Lung (tissue), 11 donors: ENCODE measurements at regions not wholly inside any gene's neighbourhood (a gene's known extent, or its start where the extent isn't known, plus 50 kb on each side); places are given as distances from the start of the nearest gene placed in this dataset.

Experiments
- ATAC-seq: fragments of 200-7000 bp; cut with Tn5 transposase; one replicate; pipeline ENCODE4 v1.9.1; 2020; ENCODE audit warnings: moderate number of reproducible peaks; ENCODE audit not compliant: insufficient read depth, low FRiP score
- DNase-seq, 3 donors: peaks; one replicate each; pipeline ENCODE4 v3.0.0-alpha.2; 2013 to 2017
- H3K27ac ChIP-seq, 2 donors: one replicate each; pipeline ENCODE4 v1.5.1; 2013; ENCODE audit warnings: mild to moderate bottlenecking in 2 of 2, moderate library complexity in 2 of 2, control low read depth in 1 of 2, inconsistent platforms in 1 of 2, low read depth in 1 of 2, low read length in 1 of 2
- H3K27me3 ChIP-seq, 3 donors: one replicate each; pipeline ENCODE4 v1.5.1; 2013; ENCODE audit warnings: low read length in 2 of 3; ENCODE audit not compliant: control insufficient read depth in 3 of 3, insufficient read depth in 3 of 3
- H3K36me3 ChIP-seq, 4 donors: one replicate each; pipeline ENCODE4 v1.5.1; 2013; ENCODE audit warnings: low read length in 4 of 4, mild to moderate bottlenecking in 1 of 4, moderate library complexity in 1 of 4; ENCODE audit not compliant: control insufficient read depth in 4 of 4, insufficient read depth in 4 of 4
- H3K4me1 ChIP-seq, 5 donors: one replicate each; pipeline ENCODE4 v1.5.1; 2013; ENCODE audit warnings: low read length in 5 of 5, mild to moderate bottlenecking in 2 of 5, moderate library complexity in 1 of 5; ENCODE audit not compliant: control insufficient read depth in 5 of 5, insufficient read depth in 5 of 5
- H3K4me3 ChIP-seq: one replicate; pipeline ENCODE4 v1.5.1; 2013; ENCODE audit warnings: mild to moderate bottlenecking, control low read depth, moderate library complexity
- H3K9ac ChIP-seq, 2 donors: one replicate each; pipeline ENCODE4 v1.5.1; 2013; ENCODE audit warnings: low read length in 2 of 2, control low read depth in 1 of 2; ENCODE audit not compliant: insufficient read depth in 1 of 2
- H3K9me3 ChIP-seq, 4 donors: one replicate each; pipeline ENCODE4 v1.5.1; 2013; ENCODE audit warnings: low read length in 3 of 4, mild to moderate bottlenecking in 1 of 4, moderate library complexity in 1 of 4; ENCODE audit not compliant: control insufficient read depth in 4 of 4, insufficient read depth in 3 of 4
- CTCF ChIP-seq: IDR thresholded peaks from 2 replicates; pipeline ENCODE4 v1.5.1; 2012; ENCODE audit warnings: mild to moderate bottlenecking; ENCODE audit errors: control extremely low read depth, extremely low read depth
- WGBS, 2 donors: extraction: QIAGEN DNeasy Blood & Tissue Kit; methylation state at CpG; one replicate each; pipeline ENCODE4 v1.1.7; 2013; 5-methylcytosine and 5-hydroxymethylcytosine counted together
- donor health status: control.
- donor health status: control.
- donor health status: Bipolar disorder and iron deficiency.
- donor health status: healthy.
- donor health status: DM: yes; HTN: yes; CAD: no.

GRCh38 chr6:145025488-145025887 lies 709.8 kb downstream of the EPM2A start:
- Histone ChIP-seq H3K27me3 (no peaks in the 10 kb centered on the region), H3K9me3 (no peaks in the 10 kb centered on the region), H3K27ac (no peak overlapping the region), H3K4me3 (no peak overlapping the region), H3K36me3 (no peaks in the 10 kb centered on the region), H3K9ac (no peak overlapping the region), H3K4me1 (no peaks in the 10 kb centered on the region)
- DNase-seq: peak in 1 of 3 donors; percentile 26
- no peak for ATAC-seq
- 47 to 80% methylated on average over 2 of the region's 2 CpGs for WGBS, 2 donors
- no peak for TF ChIP-seq CTCF

DNA sequence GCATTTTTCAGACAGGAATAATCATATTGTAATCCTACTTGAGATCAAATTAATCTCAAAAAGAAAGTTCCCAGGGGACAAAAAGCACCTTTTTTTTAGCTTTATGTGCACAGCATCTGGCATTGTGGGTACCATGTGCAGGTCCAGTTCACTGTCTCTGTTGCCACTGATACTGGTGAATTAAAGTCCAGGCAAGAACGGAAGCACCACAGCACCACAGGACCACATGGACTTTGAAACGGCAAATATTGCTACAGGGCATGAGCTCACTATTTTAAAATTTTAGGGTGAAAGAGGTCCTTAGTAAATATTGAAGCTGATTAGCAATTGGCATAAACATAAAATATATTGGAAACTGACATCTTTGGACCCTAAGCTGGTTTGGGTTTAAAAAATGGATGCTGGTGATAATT lies 709.0 kb downstream of the EPM2A start:
- Histone ChIP-seq H3K9ac (no peak overlapping the region), H3K4me1 (no peaks in the 10 kb centered on the region), H3K27me3 (no peaks in the 10 kb centered on the region), H3K27ac (no peak overlapping the region), H3K36me3 (no peaks in the 10 kb centered on the region), H3K9me3 (no peaks in the 10 kb centered on the region), H3K4me3 (no peak overlapping the region)
- ATAC-seq (no peak), DNase-seq (no peak)
- 90 to 99% methylated on average over 2 of the region's 2 CpGs for WGBS, 2 donors
- no peak for TF ChIP-seq CTCF

GRCh38 chr6:145028144-145028818 lies 707.0 kb downstream of the EPM2A start:
- 38 to 39% methylated on average over 4 of the region's 4 CpGs for WGBS, 2 donors
- H3K36me3 ChIP-seq: no peaks in the 10 kb centered on the region
- no peak overlapping the region for H3K4me3 ChIP-seq
- no peaks in the 10 kb centered on the region for H3K27me3 ChIP-seq
- H3K9ac ChIP-seq: no peak overlapping the region
- TF ChIP-seq CTCF: no peak
- no peak overlapping the region for H3K27ac ChIP-seq
- peak in 1 of 3 donors; percentile 30 for DNase-seq
- ATAC-seq: no peak
- H3K9me3 ChIP-seq: no peaks in the 10 kb centered on the region
- no peaks in the 10 kb centered on the region for H3K4me1 ChIP-seq

DNA sequence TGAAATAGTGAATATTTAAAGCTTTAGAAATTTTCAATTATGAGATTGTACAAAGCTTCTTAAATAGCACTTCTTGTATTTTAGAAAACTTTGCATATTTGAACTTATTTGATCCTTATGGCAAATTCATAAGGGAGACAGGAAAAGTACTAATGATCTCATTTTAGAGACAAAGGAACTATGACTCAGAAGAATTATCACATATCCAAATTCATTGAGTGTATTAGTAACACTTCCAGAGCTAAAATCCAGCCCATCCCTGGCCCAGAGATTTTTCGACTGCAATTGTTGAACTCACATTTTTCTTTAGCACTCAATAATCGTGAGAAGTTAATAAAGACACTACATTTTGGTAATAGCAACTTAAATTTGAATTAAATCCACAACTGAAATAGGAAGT lies 704.3 kb downstream of the EPM2A start:
- Histone ChIP-seq H3K27me3 (no peaks in the 10 kb centered on the region), H3K4me3 (no peak overlapping the region), H3K27ac (no peak overlapping the region), H3K9ac (no peak overlapping the region), H3K9me3 (no peaks in the 10 kb centered on the region), H3K4me1 (peaks cover 0 to 4% (median 0%) of the 10 kb centered on the region in 5 donors), H3K36me3 (no peaks in the 10 kb centered on the region)
- no peak for ATAC-seq
- WGBS, 2 donors: 84 to 90% methylated on average over 2 of the region's 2 CpGs
- no peak for TF ChIP-seq CTCF
- no peak for DNase-seq
